ENCODE measurements at regions not wholly inside any gene's neighbourhood (a gene's known extent, or its start where the extent isn't known, plus 50 kb on each side); places are given as distances from the start of the nearest gene placed in this dataset.

DNA sequence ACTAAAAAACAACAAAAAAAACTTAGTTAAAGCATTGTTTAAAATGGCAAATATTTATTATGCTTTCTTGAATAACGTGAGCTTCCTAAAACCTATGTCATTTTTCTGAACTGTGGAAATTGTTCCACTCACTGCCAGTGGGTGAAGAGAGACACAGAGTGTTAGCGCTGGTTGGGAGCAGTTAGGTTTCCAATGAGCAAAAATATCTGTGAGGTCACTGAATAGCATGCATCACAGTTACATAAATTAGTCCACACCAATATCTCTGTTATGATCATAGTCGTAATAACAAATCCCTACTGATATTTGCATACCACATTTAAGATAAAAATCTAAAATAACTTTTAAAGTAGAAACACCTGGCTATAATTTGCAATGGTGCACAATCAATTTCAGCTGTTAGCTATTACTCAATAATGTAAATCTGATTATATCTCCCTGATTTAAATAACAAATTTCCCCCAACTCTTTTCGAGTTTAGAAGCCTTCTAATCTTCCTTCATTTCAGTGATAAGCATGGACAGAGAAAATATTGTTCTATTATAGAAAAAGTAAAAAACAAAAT lies 1094.0 kb upstream of the KLHL29 start:
- no peak for DNase-seq

DNA sequence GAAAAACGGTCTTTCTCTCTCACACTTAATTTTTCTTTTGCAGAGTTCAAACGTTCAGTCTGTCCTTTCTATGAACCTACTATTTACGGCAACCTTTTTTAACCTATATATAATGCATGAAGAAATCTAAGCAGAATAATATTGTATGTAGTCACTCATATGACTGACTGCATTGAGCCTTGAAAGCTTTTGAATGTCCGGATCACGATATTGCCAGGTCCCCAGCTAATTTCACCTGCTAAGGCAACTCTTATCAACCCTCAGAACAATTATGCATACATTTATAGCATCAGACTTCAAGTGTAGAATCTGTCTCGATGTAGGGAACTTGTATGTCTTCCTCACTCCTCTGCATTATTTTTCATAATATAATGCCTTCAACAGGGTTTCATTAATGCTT lies 1083.8 kb upstream of the KLHL29 start:
- no peak for DNase-seq

DNA sequence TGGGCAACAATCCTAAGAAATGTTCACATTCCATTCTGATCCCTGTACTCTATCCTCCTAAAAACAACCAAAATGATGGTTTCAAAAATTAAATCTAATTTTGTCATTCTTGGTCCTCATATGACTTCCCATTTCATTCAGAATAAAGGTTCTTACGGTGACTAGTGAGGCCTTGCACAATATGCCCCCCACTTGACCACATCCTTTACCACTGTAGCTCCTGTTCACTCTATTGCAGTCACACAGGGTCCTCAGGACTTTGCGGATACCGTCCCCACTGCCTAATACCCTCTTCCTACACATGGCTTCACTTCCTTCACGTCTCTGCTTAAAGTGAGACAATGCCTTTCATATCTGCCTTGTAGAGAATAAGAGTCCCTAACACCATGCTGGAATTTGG lies 1058.7 kb upstream of the KLHL29 start:
- no peak for DNase-seq

DNA sequence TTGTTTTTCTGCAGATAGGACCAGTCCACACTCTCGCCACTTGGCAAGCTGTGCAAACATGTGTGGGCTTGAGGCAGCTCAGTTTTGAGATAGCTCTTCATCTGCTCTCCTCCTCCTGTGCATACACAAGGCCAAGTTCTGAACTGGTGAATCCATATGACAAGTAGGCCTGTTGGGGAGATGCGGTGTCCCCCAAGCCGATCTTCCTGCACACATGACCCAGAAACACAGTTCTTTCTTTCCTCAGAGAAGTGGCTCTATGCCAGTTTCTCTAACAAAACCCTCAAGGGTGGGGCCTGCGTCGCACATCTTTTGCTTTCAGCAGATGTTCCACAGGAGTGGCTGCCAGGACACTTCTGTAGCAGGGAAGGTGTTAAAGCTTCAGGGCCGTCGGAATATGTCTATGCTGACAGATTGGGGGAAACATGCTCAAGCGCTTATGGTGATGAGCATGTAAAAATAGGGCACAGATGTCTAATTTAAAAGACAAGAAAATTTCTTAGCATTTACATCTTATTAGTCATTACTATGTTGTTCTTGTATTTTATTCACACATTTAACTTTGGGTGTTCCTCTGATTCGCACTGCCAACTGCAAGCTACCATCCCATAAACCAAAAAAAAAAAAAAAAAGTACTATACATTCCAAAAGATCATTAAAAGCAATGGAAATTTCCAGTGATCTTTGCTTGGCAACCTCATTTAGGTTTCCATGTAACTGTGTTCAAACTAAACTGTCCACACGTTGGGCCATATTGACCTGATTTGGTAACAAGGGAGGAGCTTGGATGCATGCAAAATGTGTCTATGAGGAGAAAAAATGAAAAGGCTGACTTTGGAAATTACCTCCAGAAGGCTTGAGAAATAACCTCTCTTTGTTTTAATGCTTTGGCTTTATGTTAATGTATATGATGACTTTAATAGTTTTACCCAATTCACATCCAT lies 1055.5 kb upstream of the KLHL29 start:
- no peak for DNase-seq

DNA sequence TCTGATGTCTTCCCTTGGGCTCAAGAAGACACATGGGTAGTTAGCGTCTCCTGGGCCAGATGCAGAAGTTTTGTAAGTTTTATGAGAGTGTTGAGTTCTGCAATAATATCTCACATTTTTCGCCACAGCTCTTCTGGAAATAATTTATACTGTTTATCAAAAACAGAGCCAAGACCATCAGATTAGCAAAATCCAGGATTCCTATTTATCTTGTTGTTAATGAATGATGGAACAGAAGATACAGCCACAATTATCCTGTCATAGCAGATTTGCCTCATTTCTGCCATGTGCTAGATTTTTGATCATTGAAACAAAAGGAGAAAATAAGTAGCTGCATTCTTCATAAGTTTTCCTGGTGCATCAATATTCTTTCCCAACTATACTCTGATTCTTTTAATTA lies 1048.6 kb upstream of the KLHL29 start:
- no peak for DNase-seq

DNA sequence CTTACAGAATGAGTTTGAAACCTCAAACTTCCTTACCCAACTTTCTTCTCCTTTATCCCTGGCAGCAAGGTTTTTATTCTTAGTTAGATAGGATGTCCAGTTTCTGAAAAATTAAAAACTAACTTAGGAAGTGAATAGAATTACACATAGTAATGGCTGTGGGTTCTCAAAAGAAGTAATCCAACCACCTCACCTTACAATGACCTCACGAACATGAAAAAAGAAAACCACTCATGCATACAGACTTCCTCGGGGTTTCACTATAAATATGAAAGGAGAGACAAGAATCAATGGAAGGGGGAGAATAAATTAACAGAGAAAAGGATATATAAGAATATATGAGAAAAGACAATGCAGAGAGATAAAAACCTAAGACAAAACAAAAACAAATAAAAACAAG lies 1044.3 kb upstream of the KLHL29 start:
- DNase-seq, result no peak

DNA sequence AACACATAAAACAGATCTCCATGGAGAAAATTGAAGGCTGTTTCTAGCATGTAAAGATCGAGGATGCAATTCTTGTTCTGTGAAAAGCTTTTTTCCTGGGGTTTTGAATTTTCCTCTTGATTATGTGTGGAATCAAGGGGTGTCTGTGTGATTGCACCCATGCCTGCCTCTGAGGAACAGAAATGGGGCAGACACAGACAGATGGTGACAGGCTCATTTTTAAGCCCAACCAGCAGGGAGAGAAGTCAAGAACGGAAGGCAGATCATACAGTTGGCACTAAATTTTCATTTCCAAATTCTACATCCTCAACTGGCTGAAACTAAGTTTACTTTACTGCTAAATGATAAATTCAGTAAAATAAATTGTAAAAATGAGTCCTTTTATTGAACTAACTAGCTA lies 1037.7 kb upstream of the KLHL29 start:
- DNase-seq, result no peak

DNA sequence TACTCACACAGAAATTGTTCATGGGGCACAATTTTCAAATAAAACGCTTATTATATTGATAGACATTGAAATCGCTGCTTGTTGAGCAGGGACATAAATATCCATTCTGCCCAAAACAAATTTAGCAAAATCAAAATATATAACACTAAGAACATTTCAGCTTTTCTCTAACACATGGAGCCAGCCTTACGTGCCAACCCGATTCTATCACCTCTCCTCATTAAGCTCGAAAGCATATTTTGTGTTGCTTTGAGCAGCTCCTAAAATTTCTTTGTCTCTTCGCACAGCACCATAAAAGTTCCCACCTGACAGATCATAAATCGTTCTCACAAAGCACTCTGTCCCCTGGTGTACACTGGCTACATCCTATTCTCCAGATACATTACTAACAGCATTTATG lies 1034.4 kb upstream of the KLHL29 start:
- DNase-seq, result no peak

DNA sequence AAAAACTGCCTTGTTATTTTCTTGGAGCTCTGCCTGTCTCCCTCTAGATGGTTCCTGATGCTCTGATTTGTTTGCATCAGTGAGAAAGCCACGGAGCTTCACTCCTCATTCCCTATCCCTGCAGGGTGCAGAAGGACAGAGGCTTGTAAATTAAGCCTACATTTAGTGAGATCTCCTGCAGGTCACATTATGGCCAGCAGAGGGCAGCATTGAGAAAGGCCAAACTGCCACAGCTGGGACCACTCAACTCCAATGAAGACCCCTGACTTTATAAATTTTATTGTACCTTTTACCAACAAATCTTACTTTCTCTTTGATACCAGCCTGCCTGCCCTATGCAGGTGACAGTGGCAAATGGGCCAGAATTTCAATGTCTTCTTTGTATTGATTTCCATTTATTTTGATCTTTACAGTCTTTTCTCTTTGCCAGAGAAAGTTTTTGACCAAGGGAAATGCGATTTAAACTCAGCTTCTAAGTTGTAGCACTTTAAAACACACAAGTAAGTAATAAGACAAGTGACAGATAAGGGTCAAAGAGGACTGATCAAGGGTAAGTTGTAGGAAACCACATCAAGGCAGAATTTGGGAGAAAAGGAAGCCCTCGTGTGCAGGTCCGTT lies 1029.1 kb upstream of the KLHL29 start:
- peak; percentile 17 for DNase-seq

DNA sequence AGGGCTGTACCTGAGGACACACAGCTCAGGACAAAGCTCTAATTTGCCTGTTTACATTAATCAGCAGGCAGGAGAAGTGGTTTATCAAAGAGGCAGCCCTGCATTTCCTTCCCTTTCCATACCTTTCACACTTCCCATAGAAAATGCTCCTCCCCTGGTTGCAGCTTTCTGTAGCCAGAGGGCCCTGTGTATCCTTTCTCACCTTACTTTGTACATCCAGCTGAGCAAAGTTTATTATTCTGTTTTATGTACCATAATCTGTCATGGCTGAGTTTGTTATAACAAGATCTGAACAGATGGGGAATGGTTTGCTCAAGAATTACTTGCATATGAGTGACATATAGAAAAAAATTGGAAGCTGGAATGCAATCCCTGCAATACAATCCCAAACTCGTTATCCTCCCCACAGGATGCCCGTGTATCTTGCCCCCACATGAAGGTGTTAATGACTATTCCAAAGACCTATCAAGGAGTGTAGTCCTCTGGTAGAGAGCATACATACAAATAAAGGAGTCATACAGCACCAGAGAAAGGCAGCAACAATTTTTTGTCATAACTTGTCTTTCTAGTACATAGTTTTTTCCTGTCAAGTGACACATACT lies 1025.8 kb upstream of the KLHL29 start:
- DNase-seq, result no peak

DNA sequence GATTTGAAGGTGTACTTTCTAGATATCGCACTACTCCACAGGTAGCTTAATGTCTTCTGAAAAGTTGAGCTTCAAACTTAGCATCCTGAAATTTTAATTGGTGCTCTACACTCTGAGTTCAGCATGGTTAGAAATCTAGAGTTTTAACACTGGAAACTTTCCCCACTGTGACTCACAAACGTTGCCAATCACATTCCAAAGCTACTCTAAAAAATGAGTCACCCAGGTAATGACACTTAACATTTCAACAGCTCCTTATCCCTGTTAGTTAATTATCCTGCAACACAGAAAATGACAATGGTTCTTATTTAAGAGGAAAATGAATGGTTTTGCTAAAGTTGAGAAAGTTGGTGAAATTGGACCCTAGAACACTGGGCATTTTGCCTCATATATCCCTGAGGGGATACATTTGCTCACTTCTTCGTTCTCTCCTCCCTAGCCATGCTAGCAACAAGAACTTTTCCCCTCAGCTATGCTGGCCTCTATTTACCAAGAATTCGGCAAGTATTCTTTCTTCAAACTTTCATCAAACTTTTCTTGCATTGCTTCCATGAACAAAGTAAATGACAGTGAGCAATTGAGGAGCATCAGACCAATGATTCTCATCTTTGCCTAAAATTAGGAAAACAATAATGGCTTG lies 1024.1 kb upstream of the KLHL29 start:
- no peak for DNase-seq

DNA sequence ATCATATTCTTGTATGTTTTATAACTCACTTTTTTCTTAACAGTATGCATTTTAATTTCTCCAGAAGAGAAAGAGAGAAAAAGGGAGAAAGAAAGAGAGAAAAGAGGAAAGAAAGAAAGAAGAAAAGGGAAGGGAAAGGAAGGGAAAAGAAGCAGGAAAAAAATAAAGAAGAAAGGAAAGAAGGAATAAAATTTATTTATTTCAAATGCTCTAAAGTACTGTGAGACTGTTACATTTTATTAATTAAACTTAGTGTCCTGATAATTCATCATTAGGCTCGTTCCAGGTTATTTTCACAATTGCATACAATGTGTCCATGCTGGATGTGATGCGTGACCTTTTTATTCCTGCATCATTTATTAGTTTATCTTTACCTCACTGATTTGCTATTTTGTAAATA lies 1023.4 kb upstream of the KLHL29 start:
- no peak for DNase-seq

DNA sequence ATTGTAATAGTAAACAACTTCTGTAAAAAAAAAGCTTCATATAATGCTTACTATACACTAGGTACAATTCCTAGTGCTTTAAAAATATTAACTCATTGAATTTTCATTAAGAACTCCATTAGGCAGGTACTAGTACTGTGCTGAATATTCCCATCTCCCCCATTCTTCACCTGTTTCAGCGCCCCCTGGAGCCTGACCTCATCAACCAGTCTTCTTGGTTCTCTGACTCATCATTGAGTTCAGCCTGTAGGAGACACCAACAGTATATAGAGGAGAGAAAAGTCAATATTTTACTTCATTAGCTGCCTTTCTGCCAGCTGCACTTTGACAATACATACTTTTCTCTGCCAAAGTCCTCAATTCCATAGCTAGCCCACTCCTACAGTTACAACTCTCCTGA lies 1009.9 kb upstream of the KLHL29 start:
- no peak for DNase-seq

DNA sequence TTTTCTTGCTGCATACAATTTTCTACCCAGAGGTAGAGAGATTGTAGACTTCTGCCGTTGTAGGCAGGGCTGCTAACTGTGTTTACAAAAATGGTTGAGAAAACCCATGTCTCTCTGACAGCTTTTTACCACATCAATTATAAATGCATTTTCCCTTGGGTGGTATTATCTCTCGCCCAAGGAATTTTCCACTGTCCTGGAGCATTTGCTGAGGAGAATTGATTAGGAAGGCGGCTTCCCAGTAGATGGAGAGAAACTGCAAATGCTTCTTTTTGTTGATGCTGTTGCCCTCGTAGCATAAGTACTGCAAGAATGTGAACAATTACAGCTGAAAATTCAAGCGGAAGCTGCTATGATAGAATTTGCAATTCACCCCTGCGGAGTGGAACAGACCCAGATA lies 1007.7 kb upstream of the KLHL29 start:
- DNase-seq, result no peak

DNA sequence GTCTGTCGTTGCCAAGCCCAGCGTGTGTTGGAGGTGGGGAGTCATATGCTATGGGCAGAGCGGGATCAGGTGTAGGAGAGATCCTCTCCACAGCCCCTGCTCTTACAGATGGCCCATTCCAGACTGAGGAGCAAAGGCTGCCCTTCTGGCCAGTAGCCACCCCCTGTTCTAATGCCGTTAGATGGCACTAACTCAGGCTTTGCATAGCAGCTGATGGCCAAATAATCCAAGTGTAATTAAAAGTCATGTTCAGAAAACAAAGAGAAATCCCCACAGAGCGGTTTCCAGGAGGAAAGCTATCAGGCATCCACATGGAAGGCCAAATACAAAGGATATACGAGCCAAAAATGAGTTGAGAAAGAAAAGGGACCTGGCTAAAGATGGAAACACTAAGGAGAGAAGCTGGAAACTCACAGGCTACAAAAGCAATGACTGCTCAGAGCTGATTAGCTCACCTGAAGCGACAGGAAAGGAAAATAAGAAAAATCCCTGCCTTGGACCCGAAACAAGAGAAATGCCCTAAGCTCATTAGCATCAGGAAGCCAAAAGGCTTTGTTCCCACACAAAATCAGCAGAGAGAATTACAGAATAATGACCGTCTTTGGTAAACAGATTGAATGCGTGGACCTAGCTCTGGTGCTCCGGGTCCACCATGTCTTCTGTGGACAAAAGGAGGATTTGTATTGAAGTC lies 1002.4 kb upstream of the KLHL29 start:
- no peak for DNase-seq

DNA sequence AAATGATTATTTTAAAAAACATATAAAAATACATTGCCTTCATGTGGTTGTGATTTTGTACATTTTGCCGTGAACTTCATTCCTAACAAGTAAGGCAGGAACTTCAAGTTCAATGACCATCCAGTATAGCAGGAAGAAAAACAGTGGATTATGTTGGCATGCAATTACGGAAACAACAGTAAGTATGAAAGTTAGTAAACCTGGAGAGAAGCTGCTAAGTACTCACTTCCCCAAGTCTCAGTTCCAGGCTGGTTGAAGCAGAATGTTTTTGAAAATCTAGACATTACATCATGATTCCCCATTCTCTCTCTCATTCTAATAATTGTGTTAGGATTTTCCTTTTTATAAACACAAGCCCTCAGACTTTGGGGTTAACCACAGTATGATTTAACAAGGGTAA lies 987.1 kb upstream of the KLHL29 start:
- no peak for DNase-seq

DNA sequence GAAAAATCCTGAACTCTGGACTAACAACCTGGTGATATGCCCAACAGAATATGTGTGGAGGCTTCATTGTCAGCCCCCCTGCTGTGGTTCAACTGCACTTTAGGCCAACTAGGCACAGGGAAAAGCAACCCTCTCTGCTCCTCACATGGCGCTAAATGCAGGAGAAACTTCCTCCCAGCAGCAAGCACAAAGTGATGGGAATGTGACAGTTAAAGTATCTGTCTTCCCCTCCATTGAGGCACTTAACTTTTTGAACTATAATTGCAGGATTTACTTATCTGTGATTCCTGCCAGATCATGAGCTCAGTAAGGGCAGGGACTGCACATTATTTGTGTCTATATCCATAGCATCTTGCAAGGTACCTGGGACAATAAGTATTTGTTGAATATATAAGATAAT lies 981.2 kb upstream of the KLHL29 start:
- no peak for DNase-seq

DNA sequence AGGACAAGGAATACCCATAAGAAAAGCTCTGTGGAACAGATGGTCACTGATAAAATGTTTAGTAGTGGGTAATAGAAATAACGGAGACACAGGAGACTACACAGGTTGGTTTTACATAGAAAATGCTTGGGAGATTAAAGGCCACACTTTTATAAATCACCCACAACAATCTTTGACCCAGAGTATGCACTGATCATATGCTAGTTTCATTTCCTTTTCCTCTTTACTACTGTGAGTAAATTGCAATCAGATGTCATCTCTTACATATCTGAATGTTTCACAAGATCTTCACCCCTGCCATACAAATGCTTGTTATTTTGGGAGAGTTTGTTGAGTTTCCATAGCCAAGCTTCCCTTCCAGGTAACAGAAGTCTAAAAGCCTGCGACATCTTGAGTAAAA lies 978.4 kb upstream of the KLHL29 start:
- DNase-seq, result no peak

DNA sequence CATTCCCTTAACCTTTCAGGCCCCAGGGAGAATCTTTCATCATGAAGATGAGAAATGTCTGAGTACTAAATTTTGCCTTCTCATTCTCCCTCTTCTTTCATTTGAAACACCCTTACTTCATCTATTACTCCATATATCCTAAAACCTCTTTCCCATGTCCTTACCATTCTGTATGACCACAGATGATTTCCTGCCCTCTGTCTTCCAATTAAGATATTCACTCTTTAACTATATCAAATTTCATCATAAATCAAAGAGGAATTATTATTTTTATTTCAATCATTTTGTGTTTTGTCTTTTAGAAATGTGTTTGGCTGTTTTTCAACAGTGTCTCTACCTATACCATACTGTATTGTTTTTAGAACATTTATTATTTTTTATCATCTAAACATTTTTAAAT lies 964.9 kb upstream of the KLHL29 start:
- no peak for DNase-seq

DNA sequence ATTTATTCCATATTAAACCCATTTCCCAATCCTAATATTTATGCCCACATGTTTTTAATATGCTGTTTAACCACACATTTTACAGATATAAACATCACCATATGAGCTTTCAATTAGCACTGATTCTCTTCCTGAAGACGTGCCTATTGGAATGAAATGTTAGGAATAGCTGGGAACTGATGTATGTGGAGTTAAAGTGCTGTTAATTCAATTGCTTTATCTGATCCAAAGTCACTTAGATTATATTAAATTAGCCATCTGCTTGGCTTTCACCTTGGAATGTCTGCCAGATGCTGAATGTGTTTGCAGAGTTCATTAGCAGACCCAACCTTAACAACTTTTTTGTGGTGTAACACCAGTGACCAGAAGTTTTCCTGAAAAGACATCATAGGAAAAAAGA lies 942.9 kb upstream of the KLHL29 start:
- no peak for DNase-seq

DNA sequence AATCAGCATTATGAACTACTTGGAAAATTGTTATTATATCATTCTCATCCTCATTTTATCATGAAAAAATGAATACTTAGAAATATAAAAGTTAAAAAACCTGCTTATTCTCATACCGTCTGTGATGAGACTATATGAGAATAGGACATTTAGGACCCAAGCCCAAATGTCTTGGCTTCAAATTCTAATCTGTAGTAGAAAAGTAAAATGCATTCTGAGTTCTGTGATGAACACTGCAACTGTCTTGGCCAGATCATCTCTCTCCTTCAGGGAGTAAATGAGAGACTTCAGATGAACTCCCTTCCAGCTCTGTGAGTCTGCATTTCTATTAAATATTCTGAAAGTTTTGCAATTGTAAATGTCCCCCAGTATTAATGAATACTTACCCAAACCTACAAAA lies 940.7 kb upstream of the KLHL29 start:
- DNase-seq, result no peak

DNA sequence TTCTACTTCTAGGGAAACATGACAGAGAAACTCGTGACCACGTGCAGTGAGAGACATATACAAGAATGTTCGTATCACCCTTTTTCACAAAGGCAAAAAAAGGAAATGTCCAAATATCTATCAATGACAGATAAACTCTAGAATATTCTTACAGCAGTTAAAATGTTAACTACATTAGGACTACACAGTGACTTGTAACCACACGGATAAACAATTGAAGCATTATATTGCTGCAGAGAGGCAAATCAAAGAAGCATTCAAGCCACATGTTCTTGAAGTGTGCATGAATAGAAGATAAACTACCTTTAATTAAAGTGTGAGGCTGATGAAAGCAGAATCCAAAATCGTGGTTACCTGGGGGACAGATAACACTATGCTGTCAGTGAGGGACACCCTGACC lies 935.3 kb upstream of the KLHL29 start:
- no peak for DNase-seq

DNA sequence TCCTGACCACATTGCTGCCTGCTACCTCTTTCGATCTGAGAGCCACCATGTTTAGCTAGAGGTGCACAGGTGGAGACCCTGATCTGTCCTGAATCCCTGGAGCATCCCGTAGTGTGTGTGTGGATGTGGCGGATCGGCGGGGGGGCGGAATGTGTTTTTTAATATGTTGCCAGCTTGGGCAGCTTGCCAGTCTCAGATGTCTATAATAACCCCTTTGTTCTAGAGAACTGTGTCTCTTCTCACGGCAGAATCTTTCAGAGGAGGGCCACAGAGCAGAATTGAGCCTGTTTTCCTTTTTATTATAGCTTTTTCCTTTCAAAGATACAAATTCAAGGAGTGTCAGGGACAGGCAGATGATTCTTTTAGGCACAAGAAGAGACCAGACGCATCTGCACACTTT lies 934.1 kb upstream of the KLHL29 start:
- no peak for DNase-seq

Data from activated naive CD4-positive, alpha-beta T cell treated with anti-CD3 and anti-CD28 coated beads, Interleukin-2, amount 50 U/mL, for 16 hours (primary cell).